A673 (cell line): ENCODE measurements at regions not wholly inside any gene's neighbourhood (a gene's known extent, or its start where the extent isn't known, plus 50 kb on each side); places are given as distances from the start of the nearest gene placed in this dataset.

Experiments
- CTCF ChIP-seq: fragments of 300-800, 200-600 bp; sonication (generic); conservative IDR thresholded peaks from 2 replicates; pipeline ENCODE4 v1.5.1; 2017; ENCODE audit warnings: low read depth, mild to moderate bottlenecking, antibody characterized with exemption, low read length, moderate library complexity, mixed read lengths
- EZH2 ChIP-seq: fragments of 200-600 bp; sonication (generic); IDR thresholded peaks from 2 replicates; pipeline ENCODE4 v1.6.1; 2017; ENCODE audit warnings: borderline replicate concordance, low read depth, mild to moderate bottlenecking, mixed read lengths, antibody characterized with exemption, low read length; ENCODE audit not compliant: poor library complexity, severe bottlenecking

- TF ChIP-seq EZH2 (no peak), CTCF (no peak)
Measured at GRCh38 chr1:4563586-4563985, 90.8 kb upstream of the AJAP1 start.
